HepG2 (cell line): ENCODE measurements at regions not wholly inside any gene's neighbourhood (a gene's known extent, or its start where the extent isn't known, plus 50 kb on each side); places are given as distances from the start of the nearest gene placed in this dataset.

Experiments used
- ATAC-seq: fragments of 200-7000 bp; cut with Tn5 transposase; 3 replicates; pipeline ENCODE4 v1.9.1; 2020; ENCODE audit warnings: mild to moderate bottlenecking, moderate library complexity
- BruUV-seq: library from RNA; stranded (reverse); fragments of 400-500 nt; replicated peaks from 2 replicates; lab custom pipeline; 2021; lab: Mats Ljungman, UMichigan
- CTCF ChIA-PET: fragments of 300-600 bp; formaldehyde crosslinking; extraction: SDS; loops from one replicate; lab custom pipeline; 2021; ENCODE audit warnings: low total read pairs, inconsistent platforms, low intra/inter-chr PET ratio; lab: Yijun Ruan, JAX
- POLR2A ChIA-PET: fragments of 350-600 bp; sonication (Branson Sonifier 250); formaldehyde crosslinking; loops from one replicate; lab custom pipeline; 2020; ENCODE audit warnings: antibody characterized with exemption, inconsistent platforms; lab: Yijun Ruan, JAX
- DNase-seq: peaks from one replicate; pipeline ENCODE4 v3.0.0-alpha.2; 2015; ENCODE audit warnings: low spot score
- FAIRE-seq: peaks from 3 replicates; lab custom pipeline; 2011; peaks lifted over from hg19 to GRCh38; lab: Jason Lieb, UNC
- H2AFZ ChIP-seq: one replicate; pipeline ENCODE4 v1.6.1; 2011; ENCODE audit warnings: low read length, inconsistent platforms
- H3K27ac ChIP-seq: fragments of 300-600 bp; 3 replicates; pipeline ENCODE4 v1.8.0; 2011; ENCODE audit warnings: mixed run types, mild to moderate bottlenecking, mixed read lengths, low read length, inconsistent platforms; ENCODE audit not compliant: insufficient read depth; ENCODE audit errors: extremely low read length
- H3K27me3 ChIP-seq, 2 experiments: fragments of 200-600 bp in 1 of 2; 2 replicates in 1 of 2; 3 replicates in 1 of 2; pipeline versions ENCODE4 v1.6.0 to v1.8.0; 2011; ENCODE audit warnings: low read length in 2 of 2, mild to moderate bottlenecking in 2 of 2, moderate library complexity in 2 of 2, inconsistent platforms in 1 of 2; ENCODE audit not compliant: insufficient read depth in 2 of 2, control insufficient read depth in 1 of 2
- H3K36me3 ChIP-seq, 2 experiments: fragments of 200-600 bp in 1 of 2; replicated peaks in 1 of 2; 2 replicates in 1 of 2; 3 replicates in 1 of 2; pipeline versions ENCODE4 v1.5.1 to v1.8.0; 2011; ENCODE audit warnings: low read length in 2 of 2, inconsistent platforms in 1 of 2; ENCODE audit not compliant: insufficient read depth in 2 of 2, control insufficient read depth in 1 of 2
- H3K4me1 ChIP-seq: 2 replicates; pipeline ENCODE4 v1.5.1; 2012; ENCODE audit warnings: low read length, inconsistent platforms; ENCODE audit not compliant: insufficient read depth
- H3K4me2 ChIP-seq: 2 replicates; pipeline ENCODE4 v1.6.0; 2011; ENCODE audit warnings: low read depth, low read length, inconsistent platforms
- H3K4me3 ChIP-seq, 3 experiments: fragments of 200-600 bp in 1 of 3; sonication (generic), shearing (Covaris generic) in 1 of 3; replicated peaks in 1 of 3; 2 replicates each; pipeline ENCODE4 v1.5.1; 2011 to 2016; ENCODE audit warnings: low read length in 3 of 3, inconsistent platforms in 2 of 3, low read depth in 2 of 3, mild to moderate bottlenecking in 2 of 3, control low read depth in 1 of 3, mixed read lengths in 1 of 3; ENCODE audit not compliant: insufficient read depth in 1 of 3
- H3K79me2 ChIP-seq: one replicate; pipeline ENCODE4 v1.6.1; 2011; ENCODE audit warnings: low read length, inconsistent platforms; ENCODE audit not compliant: insufficient read depth
- H3K9ac ChIP-seq: 2 replicates; pipeline ENCODE4 v1.6.0; 2011; ENCODE audit warnings: mild to moderate bottlenecking, low read depth, low read length, inconsistent platforms; ENCODE audit not compliant: insufficient read depth
- H3K9me3 ChIP-seq: 2 replicates; pipeline ENCODE4 v1.5.1; 2012; ENCODE audit warnings: mild to moderate bottlenecking, low read length
- H4K20me1 ChIP-seq: 2 replicates; pipeline ENCODE4 v1.6.0; 2011; ENCODE audit warnings: inconsistent platforms, mild to moderate bottlenecking, low read length, moderate library complexity; ENCODE audit not compliant: insufficient read depth
- ARID3A ChIP-seq: IDR thresholded peaks from 2 replicates; pipeline ENCODE4 v1.6.1; 2012; ENCODE audit warnings: low read depth, low read length, improper control_type of control experiment
- CBX2 ChIP-seq, 2 experiments: fragments of 200-600 bp in 1 of 2; sonication (generic); formaldehyde crosslinking in 1 of 2; IDR thresholded peaks; 2 replicates each; pipeline versions ENCODE4 v1.7.0 to v1.8.1; 2018 to 2022; ENCODE audit warnings: low read depth in 2 of 2, low read length in 1 of 2, mild to moderate bottlenecking in 1 of 2, missing genetic modification reagents in 1 of 2
- DPF2 ChIP-seq: sonication (generic); formaldehyde crosslinking; IDR thresholded peaks from 2 replicates; pipeline ENCODE4 v1.4.0; 2020; ENCODE audit warnings: mild to moderate bottlenecking, low read depth, missing genetic modification reagents, borderline replicate concordance
- ERF ChIP-seq: IDR thresholded peaks from 2 replicates; pipeline ENCODE4 v1.6.1; 2018; ENCODE audit warnings: missing biosample characterization, missing genetic modification reagents
- FOSL1 ChIP-seq: sonication (generic); formaldehyde crosslinking; IDR thresholded peaks from 2 replicates; pipeline ENCODE4 v1.9.0; 2021; ENCODE audit warnings: missing genetic modification reagents, borderline replicate concordance
- GMEB1 ChIP-seq: sonication (generic); formaldehyde crosslinking; IDR thresholded peaks from 2 replicates; pipeline ENCODE4 v1.5.1; 2020; ENCODE audit warnings: missing genetic modification reagents, mild to moderate bottlenecking, borderline replicate concordance
- KDM5B ChIP-seq: sonication (generic); formaldehyde crosslinking; IDR thresholded peaks from 2 replicates; pipeline ENCODE4 v1.4.0; 2020; ENCODE audit warnings: missing genetic modification reagents, mild to moderate bottlenecking, borderline replicate concordance
- MAFF ChIP-seq: IDR thresholded peaks from 2 replicates; pipeline ENCODE4 v1.6.1; 2011; ENCODE audit warnings: low read depth, low read length, improper control_type of control experiment
- MAFK ChIP-seq, 2 experiments: IDR thresholded peaks in 1 of 2; conservative IDR thresholded peaks in 1 of 2; 2 replicates each; pipeline ENCODE4 v1.6.1; 2011; ENCODE audit warnings: improper control_type of control experiment in 2 of 2, low read length in 2 of 2
- MIER3 ChIP-seq: IDR thresholded peaks from 2 replicates; pipeline ENCODE4 v1.6.1; 2016; ENCODE audit warnings: missing compliant biosample characterization, borderline replicate concordance
- REL ChIP-seq: sonication (generic); formaldehyde crosslinking; conservative IDR thresholded peaks from 2 replicates; pipeline ENCODE4 v1.8.0; 2022; ENCODE audit warnings: mild to moderate bottlenecking, missing genetic modification reagents, moderate library complexity
- TP53 ChIP-seq: sonication (generic); formaldehyde crosslinking; conservative IDR thresholded peaks from 2 replicates; pipeline ENCODE4 v1.4.0; 2020; ENCODE audit warnings: missing genetic modification reagents
- ZBTB37 ChIP-seq: sonication (generic); formaldehyde crosslinking; IDR thresholded peaks from 2 replicates; pipeline ENCODE4 v1.4.0; 2020; ENCODE audit warnings: mild to moderate bottlenecking, missing genetic modification reagents
- ZNF441 ChIP-seq: sonication (generic); formaldehyde crosslinking; IDR thresholded peaks from 2 replicates; pipeline ENCODE4 v1.7.0; 2021; ENCODE audit warnings: missing genetic modification reagents, borderline replicate concordance
- ZNF512 ChIP-seq: sonication (generic); formaldehyde crosslinking; IDR thresholded peaks from 2 replicates; pipeline ENCODE4 v1.4.0; 2020; ENCODE audit warnings: mild to moderate bottlenecking, missing genetic modification reagents
- ZNF746 ChIP-seq: sonication (generic); formaldehyde crosslinking; IDR thresholded peaks from 2 replicates; pipeline ENCODE4 v1.8.0; 2022; ENCODE audit warnings: mild to moderate bottlenecking, missing genetic modification reagents
- ZNF788 ChIP-seq: sonication (generic); formaldehyde crosslinking; IDR thresholded peaks from 2 replicates; pipeline ENCODE4 v1.5.0; 2020; ENCODE audit warnings: mild to moderate bottlenecking, missing genetic modification reagents, borderline replicate concordance
- WGBS: methylation state at CpG from one replicate; pipeline ENCODE4 v1.1.6; 2017; ENCODE audit warnings: low lambda C conversion rate; 5-methylcytosine and 5-hydroxymethylcytosine counted together
- in situ Hi-C: cut with HindIII; loops from 2 replicates; pipeline ENCODE4 v1.10.0; 2017; ENCODE audit warnings: low pct_unique_long_range_greater_than_20kb; ENCODE audit not compliant: extremely low pct_ligation_motif_present
- intact Hi-C: fragments of 100-400 bp; cut with micrococcal nuclease; formaldehyde crosslinking; loops from one replicate; pipeline ENCODE4 v1.10.0; 2022; ENCODE audit not compliant: unreplicated experiment

GRCh38 chr1:73644198-73644597, 553.8 kb downstream of the LRRIQ3 start (continued):
- TF ChIP-seq ZBTB37 = no peak
- TF ChIP-seq CBX2 (IDR thresholded peaks at IDR 0.05; ENCODE audit: low read depth, low read length) = no peak
- no peak for TF ChIP-seq CBX2 (CRISPR knock-in tag; IDR thresholded peaks at IDR 0.05; ENCODE audit: low read depth)
- no peak for TF ChIP-seq TP53 (CRISPR knock-in tag)
- no peak for TF ChIP-seq REL (CRISPR knock-in tag)
- no peak for TF ChIP-seq MIER3 (CRISPR knock-in tag)
- TF ChIP-seq FOSL1 (CRISPR knock-in tag) = no peak
- TF ChIP-seq KDM5B (CRISPR knock-in tag) = no peak
- TF ChIP-seq ARID3A = no peak

- Histone ChIP-seq H3K9ac (no peak overlapping the region), H4K20me1 (no peaks in the 10 kb centered on the region), H3K27me3 (no peaks in the 10 kb centered on the region), H3K4me2 (no peak overlapping the region), H3K27ac (no peak overlapping the region), H2AFZ (no peak overlapping the region), H3K9me3 (peaks cover 82% of the 10 kb centered on the region), H3K36me3 (no peaks in the 10 kb centered on the region), H3K4me1 (no peaks in the 10 kb centered on the region), H3K4me3 (no peak overlapping the region), H3K79me2 (no peaks in the 10 kb centered on the region)
- no peak for TF ChIP-seq ERF (CRISPR knock-in tag)
- no peak for TF ChIP-seq DPF2 (CRISPR knock-in tag)
- no peak for TF ChIP-seq ZNF746 (CRISPR knock-in tag)
- TF ChIP-seq ZNF788 (CRISPR knock-in tag) = no peak
- peak; percentile 41 to 62 for TF ChIP-seq MAFK (conservative IDR thresholded peaks at IDR 0.05 in 1 of 2, IDR thresholded peaks at IDR 0.05 in 1 of 2; ENCODE audit: low read length in 2 of 2)
- no peak for TF ChIP-seq ZNF512 (CRISPR knock-in tag)
- no peak for TF ChIP-seq ZNF441
- TF ChIP-seq MAFF = peak; percentile 55
- no peak for TF ChIP-seq GMEB1 (CRISPR knock-in tag)
- in situ Hi-C loops = no loop called here
- WGBS = 57% methylated on average over 5 of the region's 5 CpGs
- FAIRE-seq (no peak), ATAC-seq (no peak), DNase-seq (no peak)
- intact Hi-C loops = no loop called here
- POLR2A ChIA-PET = no interaction called here
- CTCF ChIA-PET = no interaction called here
- no TSS peak for BruUV-seq
Measured at GRCh38 chr1:73639494-73639893, 558.5 kb downstream of the LRRIQ3 start.
